ENCODE measurements at regions not wholly inside any gene's neighbourhood (a gene's known extent, or its start where the extent isn't known, plus 50 kb on each side); places are given as distances from the start of the nearest gene placed in this dataset.
"Not testable (repeated sequence)": the region's sequence is repeated elsewhere in the genome, so short reads cannot be mapped to it uniquely, and the experiment has no call there.

DNA sequence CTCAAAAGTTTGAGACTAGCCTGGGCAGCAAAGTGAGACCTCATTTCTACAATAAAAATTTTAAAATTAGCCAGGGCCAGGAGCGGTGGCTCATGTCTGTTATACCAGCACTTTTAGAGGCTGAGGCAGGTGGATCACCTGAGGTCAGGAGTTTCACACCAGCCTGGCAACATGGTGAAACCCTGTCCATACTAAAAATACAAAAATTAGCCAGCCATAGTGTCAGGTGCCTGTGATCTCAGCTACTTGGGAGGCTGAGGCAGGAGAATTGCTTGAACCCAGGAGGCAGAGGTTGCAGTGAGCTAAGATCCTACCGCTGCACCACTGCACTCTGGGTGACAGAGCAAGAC lies 85.1 kb upstream of the MAP4 start:
- not testable (repeated sequence) for DNase-seq (ENCODE audit: low spot score)

DNA sequence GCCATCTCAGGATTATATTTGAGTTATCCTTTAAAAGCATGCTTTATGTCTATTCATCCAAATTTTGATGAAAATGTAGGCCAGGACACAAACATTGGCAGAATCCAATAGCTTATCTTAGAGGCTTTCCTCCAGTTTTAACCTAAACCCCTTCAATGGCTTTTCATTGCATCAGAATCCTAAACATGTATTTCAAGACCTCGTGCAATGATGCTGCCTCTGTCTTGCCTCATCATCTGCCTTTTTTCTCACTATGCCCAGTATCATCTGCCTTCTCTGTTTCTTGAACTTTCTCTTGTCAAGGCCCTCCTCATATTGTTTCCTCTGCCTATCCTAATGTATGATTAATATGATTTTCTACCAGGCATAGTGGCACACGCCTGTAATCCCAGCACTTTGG lies 76.1 kb upstream of the MAP4 start:
- no peak for DNase-seq (ENCODE audit: low spot score)

DNA sequence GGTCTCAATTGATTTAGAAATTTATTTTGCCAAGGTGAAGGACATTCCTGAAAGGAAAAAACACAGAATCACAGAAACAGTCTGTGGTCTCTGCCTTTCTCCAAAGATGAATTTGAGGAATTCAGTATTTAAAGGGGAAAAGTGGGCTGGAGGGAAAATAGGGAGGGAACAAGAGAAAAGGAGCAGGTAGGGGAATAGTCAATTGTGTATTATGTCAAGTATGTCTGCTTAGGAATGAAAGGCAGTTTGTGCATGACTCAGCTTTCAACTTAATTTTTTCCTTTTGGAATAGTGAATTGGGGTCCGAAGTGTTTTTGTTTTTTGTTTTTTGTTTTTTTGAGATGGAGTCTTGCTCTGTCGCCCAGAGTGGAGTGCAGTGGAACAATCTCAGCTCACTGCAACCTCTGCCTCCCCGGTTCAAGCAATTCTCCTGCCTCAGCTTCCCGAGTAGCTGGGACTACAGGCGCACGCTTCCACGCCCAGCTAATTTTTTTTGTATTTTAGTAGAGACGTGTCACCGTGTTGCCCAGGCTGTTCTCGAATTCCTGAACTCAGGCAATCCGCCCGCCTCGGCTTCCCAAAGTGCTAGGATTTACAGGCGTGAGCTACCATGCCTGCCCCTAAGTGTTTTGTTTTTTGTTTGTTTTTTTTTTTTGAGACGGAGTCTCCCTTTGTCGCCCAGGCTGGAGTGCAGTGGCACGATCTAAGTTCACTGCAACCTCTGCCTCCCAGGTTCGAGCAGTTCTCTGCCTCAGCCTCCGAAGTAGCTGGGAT lies 74.1 kb upstream of the MAP4 start:
- peak; percentile 5 for DNase-seq (ENCODE audit: low spot score)

DNA sequence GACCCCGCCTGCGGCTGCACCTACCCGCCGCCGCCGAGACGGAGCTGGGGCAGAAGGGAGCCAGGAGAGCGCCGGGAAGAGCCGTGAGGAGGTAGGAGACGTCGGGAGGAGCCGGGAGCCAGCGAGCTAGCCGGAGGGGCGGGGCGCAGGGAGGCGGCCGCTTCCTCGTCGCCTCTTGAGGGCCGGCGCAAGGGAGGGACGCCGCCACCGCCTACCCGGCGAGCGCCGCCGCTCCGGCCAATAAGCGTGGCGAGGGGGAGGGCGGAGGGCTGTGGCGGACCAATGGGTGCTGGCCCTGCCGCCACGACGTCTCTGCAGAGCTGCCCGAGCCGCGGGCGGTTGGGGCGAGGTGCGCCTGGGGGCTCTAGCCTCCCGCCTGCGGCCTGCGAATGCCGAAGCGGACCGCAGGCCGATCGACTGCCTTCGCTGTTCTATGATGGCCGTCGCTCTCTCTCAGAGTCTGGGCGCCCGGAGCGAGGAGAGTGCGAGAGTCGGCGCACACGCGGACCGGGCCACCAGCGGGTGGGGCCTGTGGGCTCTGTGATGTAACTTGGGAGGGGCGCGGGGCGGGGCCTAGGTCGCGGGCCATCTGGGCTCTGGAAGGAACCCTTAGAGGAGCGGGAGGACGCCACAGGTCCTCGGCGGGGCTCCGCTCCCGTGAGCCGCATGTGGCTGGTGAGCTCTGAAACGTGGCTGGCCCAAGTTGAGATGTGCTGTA lies 72.7 kb upstream of the MAP4 start:
- DNase-seq (ENCODE audit: low spot score): peak; percentile 89

DNA sequence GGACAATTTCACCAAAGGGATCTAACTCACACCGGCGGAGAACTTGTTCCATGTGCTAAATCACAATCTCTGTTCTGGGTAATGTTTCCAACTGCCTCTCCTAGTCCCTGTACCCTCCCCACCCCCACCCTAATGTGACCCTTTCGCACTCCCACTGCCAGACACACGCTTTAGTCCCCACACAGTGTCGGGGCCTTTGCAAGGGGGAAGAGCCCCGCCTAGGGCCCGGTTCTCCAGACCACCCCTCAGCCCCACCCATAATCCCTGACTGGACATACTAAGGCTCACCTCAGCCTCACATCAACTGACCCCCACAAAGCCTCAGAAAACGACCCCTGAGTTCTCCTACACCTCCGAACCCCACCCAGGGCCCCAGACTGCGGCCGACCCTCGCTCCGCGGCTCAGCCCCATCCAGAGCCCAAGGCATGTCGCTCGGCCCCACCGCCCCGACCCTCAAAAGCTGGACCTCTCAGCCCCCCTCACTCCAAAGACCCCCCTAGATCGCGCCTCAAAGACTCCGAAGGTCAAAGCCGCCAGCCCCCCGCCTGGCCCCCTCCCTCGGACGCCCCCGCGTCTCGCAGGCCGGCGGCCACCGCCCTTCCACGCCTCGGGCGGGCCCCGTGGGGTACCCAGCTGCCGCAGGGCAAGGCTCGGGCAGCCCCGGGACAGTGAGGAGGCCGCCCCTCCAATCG lies 72.0 kb upstream of the MAP4 start:
- peak; percentile 21 for DNase-seq (ENCODE audit: low spot score)

DNA sequence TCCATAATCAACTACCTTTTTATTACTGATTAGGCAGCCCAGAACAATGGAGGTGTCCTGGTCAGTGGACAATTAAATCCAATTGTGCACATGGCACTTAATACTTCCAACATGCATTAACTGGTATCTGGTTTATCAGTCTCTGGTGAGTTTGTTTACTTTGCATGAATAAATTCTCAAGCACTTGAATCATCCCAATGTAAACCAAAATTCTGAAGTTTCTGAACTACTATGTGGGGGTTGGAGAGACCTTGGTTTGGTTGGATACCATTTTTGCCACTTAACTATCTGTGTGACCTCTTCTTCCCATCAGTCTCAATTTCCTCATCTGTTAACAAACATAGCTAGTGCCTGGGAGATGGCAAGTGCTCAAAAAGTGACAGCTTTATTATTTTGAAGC lies 70.5 kb upstream of the MAP4 start:
- DNase-seq (ENCODE audit: low spot score): peak; percentile 48

DNA sequence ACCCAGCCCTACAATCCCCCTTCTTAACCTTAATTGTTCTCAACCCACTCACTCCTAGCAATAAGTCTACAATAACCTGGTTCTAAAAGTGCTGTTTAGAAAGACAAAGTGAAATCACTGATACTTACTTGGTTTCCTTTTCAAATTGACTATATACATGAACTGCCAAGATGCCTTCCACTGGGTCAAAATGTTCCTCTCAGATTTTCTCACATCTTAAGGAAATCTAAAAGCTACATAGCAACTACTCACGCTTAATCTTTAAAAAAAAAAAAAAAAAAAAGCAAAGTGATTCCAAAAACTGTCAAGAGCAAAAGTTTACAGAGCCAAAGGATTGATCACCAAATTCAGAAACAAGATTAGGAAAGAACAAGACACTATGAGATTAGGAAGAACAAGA lies 68.7 kb upstream of the MAP4 start:
- DNase-seq (ENCODE audit: low spot score): no peak

DNA sequence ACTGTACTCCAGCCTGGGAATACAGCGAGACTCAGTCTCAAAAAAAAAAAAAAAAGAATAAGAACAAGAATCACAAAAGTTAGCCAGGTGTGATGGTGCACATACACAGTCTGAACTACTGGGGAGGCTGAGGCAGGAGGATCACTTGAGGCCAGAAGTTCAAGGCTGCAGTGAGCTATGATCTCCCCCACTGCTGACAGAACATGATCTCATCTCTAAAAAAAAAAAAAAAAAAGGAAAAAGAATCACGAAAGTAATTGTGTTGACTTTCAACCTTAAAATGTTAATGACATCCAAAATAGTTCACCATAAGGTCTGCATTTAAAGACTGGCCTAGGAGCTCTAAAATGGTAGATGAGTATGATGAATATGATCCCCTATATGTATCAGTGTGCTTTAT lies 68.0 kb upstream of the MAP4 start:
- no peak for DNase-seq (ENCODE audit: low spot score)

DNA sequence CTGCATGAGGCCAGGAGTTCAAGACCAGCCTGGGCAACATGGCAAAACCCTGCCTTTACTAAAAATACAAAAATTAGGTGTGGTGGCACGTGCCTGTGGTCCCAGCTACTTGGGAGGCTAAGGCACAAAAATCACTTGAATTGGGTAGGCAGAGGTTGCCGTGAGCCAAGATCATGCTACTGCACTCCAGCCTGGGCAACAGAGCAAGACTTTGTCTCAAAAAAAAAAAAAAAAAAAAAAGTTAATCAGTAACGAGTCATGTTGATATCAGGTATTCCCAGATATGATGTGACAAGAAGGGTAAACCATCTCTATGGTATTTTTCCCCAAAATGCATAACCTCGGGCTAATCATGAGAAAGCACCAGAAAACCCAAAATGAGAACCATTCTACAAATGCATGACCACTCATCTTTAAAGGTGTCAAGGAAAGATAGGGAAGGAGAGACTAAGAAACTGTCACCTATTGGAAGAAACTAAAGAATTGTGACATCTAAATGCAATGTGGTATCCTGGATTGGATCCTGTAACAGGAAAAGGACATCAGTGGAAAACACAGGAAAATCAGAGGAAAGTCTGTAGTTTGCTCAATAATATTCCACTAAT lies 66.5 kb upstream of the MAP4 start:
- no peak for DNase-seq (ENCODE audit: low spot score)

DNA sequence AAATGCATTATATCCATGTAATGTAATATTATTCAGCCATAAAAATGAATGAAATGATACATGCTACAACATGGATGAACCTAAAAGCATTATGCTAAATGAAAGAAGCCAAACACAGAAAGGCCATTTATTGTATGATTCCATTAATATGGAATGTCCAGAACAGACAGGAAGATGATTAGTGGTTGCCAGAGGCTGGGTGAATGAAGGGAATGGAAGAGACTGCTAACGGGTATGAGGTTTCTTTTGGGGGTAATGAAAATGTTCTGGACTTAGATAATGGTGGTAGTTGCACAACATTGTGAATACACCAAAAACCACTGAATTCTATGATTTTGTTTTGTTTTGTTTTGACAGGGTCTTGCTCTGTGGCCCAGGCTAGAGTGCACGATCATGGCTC lies 61.6 kb upstream of the MAP4 start:
- DNase-seq (ENCODE audit: low spot score): no peak

DNA sequence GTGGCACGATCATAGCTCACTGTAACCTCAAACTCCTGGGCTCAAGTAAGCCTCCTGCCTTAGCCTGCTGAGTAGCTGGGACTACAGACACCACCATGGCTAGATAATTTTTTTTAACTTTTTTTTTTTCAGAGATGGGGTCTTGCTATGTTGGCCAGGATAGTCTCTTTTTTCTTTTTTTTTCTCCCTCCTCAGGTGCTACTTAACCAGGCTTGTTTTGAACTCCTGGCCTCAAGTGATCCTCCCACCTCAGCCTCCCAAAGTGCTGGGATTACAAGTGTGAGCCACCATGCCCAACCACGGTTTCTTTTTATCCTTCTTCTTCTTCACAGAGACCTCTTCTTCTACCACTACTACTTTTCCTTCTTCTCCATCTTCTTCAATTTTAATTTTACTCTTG lies 53.8 kb upstream of the MAP4 start:
- no peak for DNase-seq (ENCODE audit: low spot score)

DNA sequence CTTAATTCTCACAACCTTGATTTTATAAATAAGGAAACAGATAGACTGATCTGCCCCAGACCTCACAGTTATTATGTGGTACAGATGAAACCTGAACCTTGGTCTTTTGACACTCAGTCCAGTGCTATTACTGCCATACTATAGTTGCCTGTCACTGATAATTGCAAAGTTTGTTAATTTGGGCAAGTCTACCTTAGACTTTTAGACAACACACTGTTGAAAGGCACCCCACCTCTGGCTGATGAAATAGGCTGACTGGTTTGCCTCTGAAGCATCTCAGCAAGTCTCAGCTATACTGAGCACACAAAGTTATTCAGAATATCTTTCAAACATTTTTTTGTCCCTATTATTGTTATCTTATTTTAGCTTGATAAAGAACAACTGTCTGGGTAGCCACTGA lies 53.1 kb upstream of the MAP4 start:
- DNase-seq (ENCODE audit: low spot score): no peak

DNA sequence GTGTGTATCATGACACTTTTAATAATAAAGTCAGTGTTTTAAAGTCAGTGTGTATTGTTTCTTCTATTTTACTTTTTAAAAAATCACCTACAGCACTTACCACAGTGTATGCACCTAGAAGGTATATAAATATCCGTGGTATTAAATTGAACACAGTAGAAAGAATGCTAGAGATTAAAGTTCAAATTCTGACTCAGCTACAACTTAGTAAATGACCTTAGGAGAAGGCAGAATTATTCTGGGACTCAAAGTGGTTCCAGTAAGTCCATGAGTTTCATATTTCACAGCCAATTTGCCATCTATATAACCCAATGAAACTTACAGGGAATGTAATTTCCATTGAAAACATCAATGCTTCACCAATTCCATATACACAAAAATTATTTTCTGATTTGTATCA lies 52.7 kb upstream of the MAP4 start:
- no peak for DNase-seq (ENCODE audit: low spot score)

DNA sequence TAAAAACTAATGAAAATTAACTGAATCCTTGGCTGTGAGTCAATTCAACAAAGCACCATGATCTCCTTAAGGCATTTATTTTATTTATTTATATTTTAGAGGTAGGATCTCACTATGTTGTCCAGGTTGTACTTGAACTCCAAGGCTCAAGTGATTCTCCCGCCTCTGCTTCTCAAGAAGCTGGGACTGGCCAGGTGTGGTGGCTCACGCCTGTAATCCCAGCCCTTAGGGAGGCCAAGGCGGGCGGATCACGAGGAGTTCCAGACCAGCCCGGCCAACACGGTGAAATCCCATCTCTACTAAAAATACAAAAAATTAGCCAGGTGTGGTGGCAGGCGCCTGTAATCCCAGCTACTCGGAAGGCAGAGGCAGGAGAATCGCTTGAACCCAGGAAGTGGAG lies 52.1 kb upstream of the MAP4 start:
- not testable (repeated sequence) for DNase-seq (ENCODE audit: low spot score)

DNA sequence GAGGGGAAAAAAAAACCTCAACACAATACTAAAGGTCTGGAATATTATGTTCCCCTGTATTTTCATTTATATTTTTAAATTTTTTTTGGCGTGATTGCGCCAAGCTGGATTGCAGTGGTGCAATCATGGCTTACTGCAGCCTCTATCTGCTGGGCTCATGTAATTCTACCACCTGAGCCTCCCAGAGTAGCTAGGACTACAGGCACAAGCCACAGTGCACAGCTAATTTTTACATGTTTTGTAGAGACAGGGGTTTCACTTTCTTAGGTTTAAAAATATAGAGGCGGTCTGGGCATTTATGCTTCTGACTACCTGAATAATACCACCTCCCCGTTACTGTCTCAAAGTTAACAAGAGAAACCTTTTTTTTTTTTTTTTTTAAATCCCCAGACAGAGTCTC lies 51.1 kb upstream of the MAP4 start:
- no peak for DNase-seq (ENCODE audit: low spot score)

Data from A172 (cell line).